Amniotic stem cell (primary cell): ENCODE measurements at regions not wholly inside any gene's neighbourhood (a gene's known extent, or its start where the extent isn't known, plus 50 kb on each side); places are given as distances from the start of the nearest gene placed in this dataset.
"Not testable (repeated sequence)": the region's sequence is repeated elsewhere in the genome, so short reads cannot be mapped to it uniquely, and the experiment has no call there.

Experiments
- DNase-seq: peaks from one replicate; lab custom pipeline; 2025; lab: John Stamatoyannopoulos, UW

- peak; percentile 9 for DNase-seq
Measured at GRCh38 chr4:81314897-81315470, 100.0 kb upstream of the PRKG2 start.

- DNase-seq, result peak; percentile 21
Measured at GRCh38 chr4:81314196-81314896, 99.3 kb upstream of the PRKG2 start.

GRCh38 chr4:81307991-81308390 lies 93.0 kb upstream of the PRKG2 start:
- no peak for DNase-seq

GRCh38 chr4:81304871-81305270 lies 89.8 kb upstream of the PRKG2 start:
- no peak for DNase-seq

- DNase-seq, result not testable (repeated sequence)
Measured at GRCh38 chr4:81300352-81300751, 85.3 kb upstream of the PRKG2 start.

GRCh38 chr4:81290813-81291212 lies 75.8 kb upstream of the PRKG2 start:
- no peak for DNase-seq

- DNase-seq, result no peak
Measured at GRCh38 chr4:81287101-81287500, 72.1 kb upstream of the PRKG2 start.

- no peak for DNase-seq
Measured at GRCh38 chr4:81282131-81282530, 67.1 kb upstream of the PRKG2 start.

- no peak for DNase-seq
Measured at GRCh38 chr4:81274460-81274859, 59.4 kb upstream of the PRKG2 start.

GRCh38 chr4:81272671-81273070 lies 57.6 kb upstream of the PRKG2 start:
- no peak for DNase-seq
